Trophoblast cell (in vitro differentiated cells and primary cell): ENCODE measurements at regions not wholly inside any gene's neighbourhood (a gene's known extent, or its start where the extent isn't known, plus 50 kb on each side); places are given as distances from the start of the nearest gene placed in this dataset.

Experiments used
- DNase-seq, 2 donors: peaks; one replicate each; pipeline ENCODE4 v3.0.0-alpha.2; 2016
- H2AFZ ChIP-seq: 2 replicates; pipeline ENCODE4 v1.6.1; 2013; ENCODE audit warnings: low read length, moderate library complexity, mild to moderate bottlenecking; ENCODE audit not compliant: insufficient read depth, poor library complexity
- H2AK5ac ChIP-seq: 2 replicates; pipeline ENCODE4 v1.6.1; 2013; ENCODE audit warnings: mild to moderate bottlenecking, low read length
- H2BK120ac ChIP-seq: 2 replicates; pipeline ENCODE4 v1.6.1; 2013; ENCODE audit warnings: low read length, mild to moderate bottlenecking, moderate library complexity; ENCODE audit not compliant: insufficient read depth, poor library complexity
- H2BK12ac ChIP-seq: 2 replicates; pipeline ENCODE4 v1.6.1; 2013; ENCODE audit warnings: mild to moderate bottlenecking, low read length, moderate library complexity
- H2BK5ac ChIP-seq: 2 replicates; pipeline ENCODE4 v1.6.1; 2013; ENCODE audit warnings: low read length, low read depth, moderate library complexity, mild to moderate bottlenecking; ENCODE audit not compliant: poor library complexity
- H3K14ac ChIP-seq: 2 replicates; pipeline ENCODE4 v1.6.1; 2013; ENCODE audit warnings: mild to moderate bottlenecking, low read length
- H3K18ac ChIP-seq: 2 replicates; pipeline ENCODE4 v1.6.1; 2013; ENCODE audit warnings: mild to moderate bottlenecking, low read length
- H3K23ac ChIP-seq: 2 replicates; pipeline ENCODE4 v1.6.1; 2013; ENCODE audit warnings: low read length
- H3K27ac ChIP-seq: 2 replicates; pipeline ENCODE4 v1.5.1; 2013; ENCODE audit warnings: low read depth, mild to moderate bottlenecking, inconsistent platforms, low read length, moderate library complexity
- H3K27me3 ChIP-seq: 2 replicates; pipeline ENCODE4 v1.6.1; 2013; ENCODE audit warnings: inconsistent platforms, mild to moderate bottlenecking, low read length, moderate library complexity; ENCODE audit not compliant: insufficient read depth
- H3K36me3 ChIP-seq, 2 experiments: 1 replicate in 1 of 2; 2 replicates in 1 of 2; pipeline ENCODE4 v1.6.1; 2013; ENCODE audit warnings: low read length in 2 of 2, mild to moderate bottlenecking in 2 of 2, moderate library complexity in 1 of 2; ENCODE audit not compliant: insufficient read depth in 2 of 2, control insufficient read depth in 1 of 2
- H3K4ac ChIP-seq: 2 replicates; pipeline ENCODE4 v1.6.1; 2013; ENCODE audit warnings: low read depth, mild to moderate bottlenecking, low read length, moderate library complexity
- H3K4me1 ChIP-seq, 2 experiments: 1 replicate in 1 of 2; 2 replicates in 1 of 2; pipeline ENCODE4 v1.6.1; 2013; ENCODE audit warnings: low read length in 2 of 2, mild to moderate bottlenecking in 2 of 2, moderate library complexity in 1 of 2; ENCODE audit not compliant: insufficient read depth in 2 of 2, control insufficient read depth in 1 of 2
- H3K4me2 ChIP-seq: 2 replicates; pipeline ENCODE4 v1.6.1; 2013; ENCODE audit warnings: inconsistent platforms, mild to moderate bottlenecking, low read length, moderate library complexity
- H3K4me3 ChIP-seq: 2 replicates; pipeline ENCODE4 v1.5.1; 2013; ENCODE audit warnings: mild to moderate bottlenecking, low read depth, low read length, inconsistent platforms
- H3K79me1 ChIP-seq: one replicate; pipeline ENCODE4 v1.6.1; 2013; ENCODE audit warnings: low read length
- H3K79me2 ChIP-seq: 2 replicates; pipeline ENCODE4 v1.6.1; 2013; ENCODE audit warnings: low read length, mild to moderate bottlenecking; ENCODE audit not compliant: control insufficient read depth, insufficient read depth, poor library complexity
- H3K9ac ChIP-seq: 2 replicates; pipeline ENCODE4 v1.6.1; 2013; ENCODE audit warnings: mild to moderate bottlenecking, low read length
- H3K9me3 ChIP-seq: 2 replicates; pipeline ENCODE4 v1.6.1; 2013; ENCODE audit warnings: low read depth, mild to moderate bottlenecking, control low read depth, inconsistent platforms, low read length; ENCODE audit not compliant: insufficient read depth
- H4K12ac ChIP-seq: 2 replicates; pipeline ENCODE4 v1.6.1; 2013; ENCODE audit warnings: low read depth, mild to moderate bottlenecking, low read length, moderate library complexity
- H4K8ac ChIP-seq: 2 replicates; pipeline ENCODE4 v1.6.1; 2013; ENCODE audit warnings: low read depth, mild to moderate bottlenecking, low read length, moderate library complexity
- H4K91ac ChIP-seq: one replicate; pipeline ENCODE4 v1.6.1; 2013; ENCODE audit warnings: low read depth, mild to moderate bottlenecking, low read length, moderate library complexity
- WGBS: extraction: QIAGEN DNeasy Blood & Tissue Kit; methylation state at CpG from one replicate; pipeline ENCODE4 v1.1.7; 2013; ENCODE audit warnings: missing lambda C conversion rate; ENCODE audit not compliant: insufficient read length, insufficient coverage; ENCODE audit errors: extremely low coverage; 5-methylcytosine and 5-hydroxymethylcytosine counted together

DNA sequence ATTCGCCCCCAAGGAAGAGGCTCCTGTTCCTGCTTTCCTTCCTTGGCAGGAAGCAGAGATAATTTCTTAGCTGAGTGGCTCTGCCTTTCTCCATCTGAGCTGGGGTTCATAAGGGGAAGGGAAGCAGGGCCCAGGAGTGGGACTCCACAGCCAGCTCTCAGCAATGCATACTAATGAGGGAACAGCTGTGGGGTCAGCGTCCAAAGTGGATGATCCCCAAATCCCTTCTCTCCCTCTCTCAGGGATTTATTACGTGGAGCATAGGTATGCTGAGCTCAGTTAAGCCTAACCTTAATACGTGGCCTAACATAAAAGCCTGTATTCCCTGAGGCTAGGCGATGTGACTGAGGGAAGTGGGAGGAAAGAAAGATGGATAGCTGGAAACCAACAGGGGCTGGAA, 87.3 kb upstream of the CTTNBP2NL start:
- H2BK12ac ChIP-seq, result no peak overlapping the region
- H3K4me3 ChIP-seq, result no peak overlapping the region

DNA sequence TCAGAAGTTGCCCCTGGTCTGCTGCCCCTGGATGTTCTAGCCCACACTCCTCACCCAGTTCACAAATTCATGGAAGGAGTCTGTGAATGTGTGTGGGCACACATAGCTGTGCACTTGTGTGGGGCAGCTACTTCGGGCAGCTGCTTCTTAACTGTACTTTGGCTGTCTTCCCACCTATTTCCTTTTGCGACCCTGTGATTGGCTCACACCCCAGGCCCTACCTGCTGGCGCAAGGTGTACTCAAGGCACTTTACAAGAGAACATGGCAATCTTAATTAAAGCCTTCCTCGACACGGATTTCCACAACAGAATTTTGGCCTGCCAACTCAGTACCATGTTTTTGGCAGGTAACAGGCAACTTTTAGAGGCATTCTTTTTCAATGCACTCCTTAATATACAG, 86.5 kb upstream of the CTTNBP2NL start:
- no peak overlapping the region for H4K12ac ChIP-seq
- H2BK120ac ChIP-seq, result no peak overlapping the region
- H3K14ac ChIP-seq, result no peak overlapping the region
- H3K27me3 ChIP-seq, result no peaks in the 10 kb centered on the region
- H3K79me1 ChIP-seq, result no peaks in the 10 kb centered on the region
- H3K4me2 ChIP-seq, result no peak overlapping the region
- H4K91ac ChIP-seq, result no peak overlapping the region
- no peak overlapping the region for H3K4me3 ChIP-seq
- no peak overlapping the region for H2AFZ ChIP-seq
- no peaks in the 10 kb centered on the region for H3K79me2 ChIP-seq
- H2BK5ac ChIP-seq, result no peak overlapping the region
- no peak overlapping the region for H3K23ac ChIP-seq
- H3K9ac ChIP-seq, result no peak overlapping the region
- H2AK5ac ChIP-seq, result no peak overlapping the region
- no peak overlapping the region for H3K4ac ChIP-seq
- no peak overlapping the region for H2BK12ac ChIP-seq
- H3K9me3 ChIP-seq, result peaks cover 2% of the 10 kb centered on the region
- H3K18ac ChIP-seq, result no peak overlapping the region
- no CpG with 5 or more reads among the region's 5 CpGs for WGBS
- no peak overlapping the region for H4K8ac ChIP-seq
- H3K36me3 ChIP-seq, result no peaks in the 10 kb centered on the region
- DNase-seq, result no peak
- no peak overlapping the region for H3K27ac ChIP-seq
- H3K4me1 ChIP-seq, result no peaks in the 10 kb centered on the region

More for the DNA sequence above, 87.3 kb upstream of the CTTNBP2NL start:
- Histone ChIP-seq H2AFZ (no peak overlapping the region), H4K91ac (no peak overlapping the region), H2BK5ac (no peak overlapping the region), H3K9ac (no peak overlapping the region), H4K8ac (no peak overlapping the region), H3K23ac (no peak overlapping the region), H3K27me3 (no peaks in the 10 kb centered on the region), H3K14ac (no peak overlapping the region), H3K9me3 (no peaks in the 10 kb centered on the region), H4K12ac (no peak overlapping the region), H3K4me1 (no peaks in the 10 kb centered on the region), H3K18ac (no peak overlapping the region), H3K79me1 (no peaks in the 10 kb centered on the region), H2AK5ac (no peak overlapping the region), H3K4me2 (no peak overlapping the region), H2BK120ac (no peak overlapping the region), H3K79me2 (no peaks in the 10 kb centered on the region), H3K36me3 (no peaks in the 10 kb centered on the region), H3K27ac (no peak overlapping the region), H3K4ac (no peak overlapping the region)
- WGBS, result no CpG with 5 or more reads among the region's 5 CpGs
- no peak for DNase-seq

- no CpG with 5 or more reads among the region's 5 CpGs for WGBS
- Histone ChIP-seq H3K23ac (no peak overlapping the region), H3K79me2 (no peaks in the 10 kb centered on the region), H4K12ac (no peak overlapping the region), H2BK120ac (no peak overlapping the region), H2BK5ac (no peak overlapping the region), H4K91ac (no peak overlapping the region), H3K4ac (no peak overlapping the region), H3K27ac (no peak overlapping the region), H3K14ac (no peak overlapping the region), H3K9me3 (peaks cover 2% of the 10 kb centered on the region), H4K8ac (no peak overlapping the region), H3K79me1 (no peaks in the 10 kb centered on the region), H3K4me3 (no peak overlapping the region), H3K4me1 (no peaks in the 10 kb centered on the region), H2AK5ac (no peak overlapping the region), H3K18ac (no peak overlapping the region), H3K27me3 (no peaks in the 10 kb centered on the region), H3K4me2 (no peak overlapping the region), H3K36me3 (no peaks in the 10 kb centered on the region), H2BK12ac (no peak overlapping the region), H2AFZ (no peak overlapping the region), H3K9ac (no peak overlapping the region)
- DNase-seq, result no peak
These were observed 83.7 kb upstream of the CTTNBP2NL start for GRCh38 chr1:112312315-112312714.

DNA sequence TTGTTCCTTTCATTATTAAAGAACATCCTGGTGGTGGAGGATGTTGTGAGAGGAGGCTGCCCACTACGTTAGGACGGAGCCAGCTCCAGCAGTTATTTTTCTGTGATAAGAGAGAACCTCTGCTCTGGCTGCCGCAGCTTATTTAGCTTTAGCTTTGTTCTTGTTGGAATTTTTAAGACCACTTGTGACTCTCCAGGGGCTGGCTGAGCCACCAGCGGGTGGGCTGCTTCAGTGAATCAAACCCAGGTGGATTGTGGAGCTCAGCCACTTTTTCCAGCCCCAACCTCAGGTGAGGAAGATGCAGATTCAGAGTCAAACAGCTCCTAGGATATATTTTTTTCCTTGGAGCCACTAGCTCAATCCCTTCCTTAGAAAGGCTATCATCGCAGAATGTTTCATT, 83.1 kb upstream of the CTTNBP2NL start:
- H2BK12ac ChIP-seq, result no peak overlapping the region
- WGBS, result no CpG with 5 or more reads among the region's 5 CpGs

More for the DNA sequence above, 83.1 kb upstream of the CTTNBP2NL start:
- Histone ChIP-seq H3K27me3 (no peaks in the 10 kb centered on the region), H4K91ac (no peak overlapping the region), H3K18ac (no peak overlapping the region), H3K4me3 (no peak overlapping the region), H3K23ac (no peak overlapping the region), H3K4ac (no peak overlapping the region), H3K14ac (no peak overlapping the region), H3K27ac (no peak overlapping the region), H3K36me3 (no peaks in the 10 kb centered on the region), H3K9me3 (peaks cover 2% of the 10 kb centered on the region), H2BK5ac (no peak overlapping the region), H3K79me1 (no peaks in the 10 kb centered on the region), H2AK5ac (no peak overlapping the region), H3K9ac (no peak overlapping the region), H3K79me2 (no peaks in the 10 kb centered on the region), H3K4me2 (no peak overlapping the region), H4K8ac (no peak overlapping the region), H4K12ac (no peak overlapping the region), H3K4me1 (no peaks in the 10 kb centered on the region), H2AFZ (no peak overlapping the region), H2BK120ac (no peak overlapping the region)
- DNase-seq, result no peak
